Endothelial cell of umbilical vein (primary cell): ENCODE measurements at regions not wholly inside any gene's neighbourhood (a gene's known extent, or its start where the extent isn't known, plus 50 kb on each side); places are given as distances from the start of the nearest gene placed in this dataset.

Experiments
- BruUV-seq: library from RNA; stranded (reverse); fragments of 400-500 nt; replicated peaks from 2 replicates; lab custom pipeline; 2021; lab: Mats Ljungman, UMichigan
- CTCF ChIA-PET: fragments of 300-600, 350-600 bp; sonication (Branson Sonifier 250); formaldehyde crosslinking; loops from one replicate; lab custom pipeline; 2021; ENCODE audit warnings: antibody characterized with exemption, inconsistent platforms; lab: Charles Lee
- POLR2A ChIA-PET: fragments of 300-600, 350-600 bp; sonication (Branson Sonifier 250); formaldehyde crosslinking; loops from one replicate; lab custom pipeline; 2021; ENCODE audit warnings: antibody characterized with exemption, inconsistent platforms; lab: Charles Lee
- DNase-seq: peaks from one replicate; pipeline ENCODE4 v3.0.0-alpha.2; 2011; ENCODE audit warnings: low read depth, low spot score
- FAIRE-seq: peaks from 2 replicates; lab custom pipeline; 2011; peaks lifted over from hg19 to GRCh38; lab: Jason Lieb, UNC
- H2AFZ ChIP-seq: 2 replicates; pipeline ENCODE4 v1.6.0; 2012; ENCODE audit warnings: low read depth, low read length, control low read depth, inconsistent platforms
- H3K27ac ChIP-seq: 2 replicates; pipeline ENCODE4 v1.5.1; 2011; ENCODE audit warnings: low read depth, mild to moderate bottlenecking, control low read depth, low read length, moderate library complexity; ENCODE audit not compliant: insufficient read depth
- H3K27me3 ChIP-seq, 2 experiments: 2 replicates each; pipeline versions ENCODE4 v1.6.0 to v1.6.1; 2011; ENCODE audit warnings: low read length in 2 of 2, mixed read lengths in 1 of 2; ENCODE audit not compliant: control insufficient read depth in 2 of 2, insufficient read depth in 2 of 2
- H3K36me3 ChIP-seq, 2 experiments: 2 replicates in 1 of 2; 3 replicates in 1 of 2; pipeline ENCODE4 v1.5.1; 2011; ENCODE audit warnings: low read length in 2 of 2, mild to moderate bottlenecking in 1 of 2, moderate library complexity in 1 of 2; ENCODE audit not compliant: control insufficient read depth in 2 of 2, insufficient read depth in 2 of 2; ENCODE audit errors: extremely low read depth in 1 of 2
- H3K4me1 ChIP-seq: 3 replicates; pipeline ENCODE4 v1.5.1; 2011; ENCODE audit warnings: mild to moderate bottlenecking, low read length; ENCODE audit not compliant: control insufficient read depth, insufficient read depth; ENCODE audit errors: extremely low read depth
- H3K4me2 ChIP-seq: 2 replicates; pipeline ENCODE4 v1.6.1; 2011; ENCODE audit warnings: low read length, control low read depth, mixed read lengths; ENCODE audit not compliant: insufficient read depth
- H3K4me3 ChIP-seq, 3 experiments: fragments of 200-600 bp in 1 of 3; sonication (generic), shearing (Covaris generic) in 1 of 3; replicated peaks in 1 of 3; 2 replicates each; pipeline ENCODE4 v1.5.1; 2011 to 2016; ENCODE audit warnings: control low read depth in 3 of 3, low read length in 3 of 3, mild to moderate bottlenecking in 2 of 3, inconsistent platforms in 1 of 3, low read depth in 1 of 3, moderate library complexity in 1 of 3; ENCODE audit not compliant: insufficient read depth in 1 of 3
- H3K79me2 ChIP-seq: 2 replicates; pipeline ENCODE4 v1.6.0; 2012; ENCODE audit warnings: low read length, inconsistent platforms; ENCODE audit not compliant: control insufficient read depth, insufficient read depth
- H3K9ac ChIP-seq: replicated peaks from 2 replicates; pipeline ENCODE3; 2011; ENCODE audit warnings: low read length, control low read depth; ENCODE audit not compliant: insufficient read depth; ENCODE audit errors: extremely low read depth
- H3K9me1 ChIP-seq: replicated peaks from 3 replicates; pipeline ENCODE4 v1.6.0; 2011; ENCODE audit warnings: mild to moderate bottlenecking, low read length; ENCODE audit not compliant: control insufficient read depth, insufficient read depth; ENCODE audit errors: extremely low read depth
- H3K9me3 ChIP-seq: replicated peaks from 2 replicates; pipeline ENCODE4 v1.5.1; 2012; ENCODE audit warnings: low read length, inconsistent platforms; ENCODE audit not compliant: control insufficient read depth, insufficient read depth
- H4K20me1 ChIP-seq: replicated peaks from 2 replicates; pipeline ENCODE3; 2011; ENCODE audit warnings: mild to moderate bottlenecking, low read length; ENCODE audit not compliant: control insufficient read depth, insufficient read depth; ENCODE audit errors: extremely low read depth
- CTCF ChIP-seq, 2 donors: IDR thresholded peaks; 1 replicate in 1 of 2; 2 replicates in 1 of 2; pipeline ENCODE4 v1.5.1; 2011; ENCODE audit warnings: low read length in 2 of 2, mild to moderate bottlenecking in 2 of 2, moderate library complexity in 2 of 2, control low read depth in 1 of 2, inconsistent platforms in 1 of 2, low read depth in 1 of 2; ENCODE audit not compliant: insufficient read depth in 1 of 2; ENCODE audit errors: extremely low read depth in 1 of 2
- EZH2 ChIP-seq: IDR thresholded peaks from 2 replicates; pipeline ENCODE4 v1.6.1; 2012; ENCODE audit warnings: borderline replicate concordance, low read depth, mild to moderate bottlenecking, moderate library complexity, low read length, inconsistent platforms; ENCODE audit not compliant: severe bottlenecking
- FOS ChIP-seq: IDR thresholded peaks from 2 replicates; pipeline ENCODE4 v1.6.1; 2011; ENCODE audit warnings: mild to moderate bottlenecking, low read length, moderate library complexity, borderline replicate concordance; ENCODE audit not compliant: insufficient read depth
- GATA2 ChIP-seq: IDR thresholded peaks from 2 replicates; pipeline ENCODE4 v1.7.0; 2011; ENCODE audit warnings: low read depth, mild to moderate bottlenecking, moderate library complexity, mixed read lengths, low read length; ENCODE audit not compliant: insufficient read length, insufficient read depth
- JUN ChIP-seq: IDR thresholded peaks from 2 replicates; pipeline ENCODE4 v1.6.1; 2011; ENCODE audit warnings: borderline replicate concordance, low read depth; ENCODE audit not compliant: insufficient read length, insufficient read depth
- MAX ChIP-seq: IDR thresholded peaks from 2 replicates; pipeline ENCODE4 v1.6.1; 2011; ENCODE audit not compliant: insufficient read depth, insufficient read length
- MYC ChIP-seq: IDR thresholded peaks from one replicate; pipeline ENCODE4 v1.6.1; 2011; ENCODE audit warnings: mild to moderate bottlenecking, low read depth, low read length
- POLR2A ChIP-seq: IDR thresholded peaks from 2 replicates; pipeline ENCODE4 v1.6.1; 2012; ENCODE audit warnings: low read depth, mild to moderate bottlenecking, control low read depth, low read length
- POLR2AphosphoS5 ChIP-seq: IDR thresholded peaks from 2 replicates; pipeline ENCODE4 v1.6.1; 2012; ENCODE audit warnings: low read depth, mild to moderate bottlenecking, control low read depth, low read length, moderate library complexity; ENCODE audit not compliant: insufficient read depth
- dilution Hi-C: fragments of 300-500 bp; cut with MboI; formaldehyde crosslinking; loops from one replicate; pipeline ENCODE4 v1.15.0; 2019; ENCODE audit warnings: low sequenced_read_pairs; ENCODE audit not compliant: extremely low pct_ligation_motif_present
- intact Hi-C: fragments of 100-400 bp; cut with micrococcal nuclease; formaldehyde crosslinking; loops from one replicate; pipeline ENCODE4 v1.10.0; 2022

GRCh38 chr10:118918116-118918515 lies 111.4 kb upstream of the NANOS1 start:
- no peaks in the 10 kb centered on the region for H4K20me1 ChIP-seq
- H3K36me3 ChIP-seq, result no peaks in the 10 kb centered on the region
- H3K4me3 ChIP-seq, result no peak overlapping the region
- BruUV-seq, result no TSS peak
- no peaks in the 10 kb centered on the region for H3K9me1 ChIP-seq
- DNase-seq (no peak), FAIRE-seq (no peak)
- peaks cover 4% of the 10 kb centered on the region for H3K4me1 ChIP-seq
- H3K27me3 ChIP-seq, result peaks cover 16 to 23% of the 10 kb centered on the region in 2 experiments
- POLR2A ChIA-PET, result no interaction called here
- H3K9ac ChIP-seq, result no peak overlapping the region
- H2AFZ ChIP-seq, result no peak overlapping the region
- TF ChIP-seq POLR2A, result no peak
- no peak for TF ChIP-seq EZH2
- no peak for TF ChIP-seq FOS
- no peak for TF ChIP-seq MYC
- TF ChIP-seq CTCF (IDR thresholded peaks at IDR 0.05; ENCODE audit: extremely low read depth in 1 of 2, insufficient read depth in 1 of 2, low read depth in 1 of 2, low read length in 2 of 2), result no peak
- no peak for TF ChIP-seq GATA2
- H3K9me3 ChIP-seq, result no peaks in the 10 kb centered on the region
- dilution Hi-C loops (no loop called here), intact Hi-C loops (no loop called here)
- no peak overlapping the region for H3K4me2 ChIP-seq
- CTCF ChIA-PET, result interaction anchor here (1.1 kb wide), 1 partner anchor 11 kb away, joined by 3 read pairs; no protein-coding TSS in a partner anchor
- no peak overlapping the region for H3K27ac ChIP-seq
- H3K79me2 ChIP-seq, result no peaks in the 10 kb centered on the region

GRCh38 chr10:118918587-118918986 lies 110.9 kb upstream of the NANOS1 start:
- Histone ChIP-seq H4K20me1 (no peaks in the 10 kb centered on the region), H3K79me2 (no peaks in the 10 kb centered on the region), H3K27ac (no peak overlapping the region), H3K9me1 (no peaks in the 10 kb centered on the region), H3K27me3 (peaks cover 16 to 26% of the 10 kb centered on the region in 2 experiments), H3K4me3 (no peak overlapping the region), H3K9ac (no peak overlapping the region), H3K4me1 (peaks cover 4% of the 10 kb centered on the region), H3K4me2 (no peak overlapping the region), H3K36me3 (no peaks in the 10 kb centered on the region), H2AFZ (no peak overlapping the region), H3K9me3 (no peaks in the 10 kb centered on the region)
- ChIA-PET POLR2A (no interaction called here), CTCF (interaction anchor here (1.1 kb wide), 1 partner anchor 11 kb away, joined by 3 read pairs; no protein-coding TSS in a partner anchor)
- no TSS peak for BruUV-seq
- TF ChIP-seq MYC, result no peak
- TF ChIP-seq EZH2, result no peak
- TF ChIP-seq MAX, result no peak
- TF ChIP-seq POLR2AphosphoS5, result peak; percentile 53
- no peak for TF ChIP-seq CTCF (IDR thresholded peaks at IDR 0.05; ENCODE audit: extremely low read depth in 1 of 2, insufficient read depth in 1 of 2, low read depth in 1 of 2, low read length in 2 of 2)
- no peak for TF ChIP-seq POLR2A
- TF ChIP-seq FOS, result peak; percentile 87
- TF ChIP-seq GATA2, result peak; percentile 88
- peak; percentile 37 for TF ChIP-seq JUN
- FAIRE-seq (peak; percentile 81), DNase-seq (peak; percentile 41)
- dilution Hi-C loops (no loop called here), intact Hi-C loops (no loop called here)
